GM21825 (cell line): ENCODE measurements at regions not wholly inside any gene's neighbourhood (a gene's known extent, or its start where the extent isn't known, plus 50 kb on each side); places are given as distances from the start of the nearest gene placed in this dataset.
"Not testable (repeated sequence)": the region's sequence is repeated elsewhere in the genome, so short reads cannot be mapped to it uniquely, and the experiment has no call there.

Experiments used
- ATAC-seq: cut with Tn5 transposase; IDR thresholded peaks from one replicate; pipeline ENCODE4 v1.9.1; 2021; ENCODE audit warnings: mild to moderate bottlenecking, moderate library complexity; ENCODE audit not compliant: unreplicated experiment

GRCh38 chr5:52255308-52255707 lies 532.4 kb upstream of the ITGA1 start:
- ATAC-seq, result no peak

- ATAC-seq, result no peak
These were observed 524.9 kb upstream of the ITGA1 start for GRCh38 chr5:52262844-52263243.

- no peak for ATAC-seq
These were observed 518.3 kb upstream of the ITGA1 start for GRCh38 chr5:52269401-52269800.

- ATAC-seq, result no peak
These were observed 517.9 kb upstream of the ITGA1 start for GRCh38 chr5:52269859-52270258.

GRCh38 chr5:52275639-52276038 lies 512.1 kb upstream of the ITGA1 start:
- no peak for ATAC-seq

GRCh38 chr5:52277101-52277500 lies 510.6 kb upstream of the ITGA1 start:
- ATAC-seq, result no peak

GRCh38 chr5:52282647-52283046 lies 505.1 kb upstream of the ITGA1 start:
- no peak for ATAC-seq

GRCh38 chr5:52283221-52283620 lies 504.5 kb upstream of the ITGA1 start:
- ATAC-seq, result no peak

GRCh38 chr5:52300703-52301372 lies 486.9 kb upstream of the ITGA1 start:
- no peak for ATAC-seq

GRCh38 chr5:52304816-52305215 lies 482.9 kb upstream of the ITGA1 start:
- ATAC-seq, result not testable (repeated sequence)

- ATAC-seq, result no peak
These were observed 459.4 kb upstream of the ITGA1 start for GRCh38 chr5:52328220-52328806.

- no peak for ATAC-seq
These were observed 456.0 kb upstream of the ITGA1 start for GRCh38 chr5:52331725-52332124.

- ATAC-seq, result no peak
These were observed 453.3 kb upstream of the ITGA1 start for GRCh38 chr5:52334367-52334766.

- ATAC-seq, result no peak
These were observed 448.4 kb upstream of the ITGA1 start for GRCh38 chr5:52339285-52339684.

GRCh38 chr5:52342361-52342760 lies 445.4 kb upstream of the ITGA1 start:
- no peak for ATAC-seq

GRCh38 chr5:52356311-52356918 lies 431.3 kb upstream of the ITGA1 start:
- ATAC-seq, result no peak

- ATAC-seq, result no peak
These were observed 428.5 kb upstream of the ITGA1 start for GRCh38 chr5:52359261-52359660.

GRCh38 chr5:52360985-52361384 lies 426.7 kb upstream of the ITGA1 start:
- ATAC-seq, result no peak

GRCh38 chr5:52374286-52374685 lies 413.4 kb upstream of the ITGA1 start:
- ATAC-seq, result no peak

- ATAC-seq, result no peak
These were observed 411.7 kb upstream of the ITGA1 start for GRCh38 chr5:52375969-52376368.

- no peak for ATAC-seq
These were observed 411.1 kb upstream of the ITGA1 start for GRCh38 chr5:52376592-52376991.

- no peak for ATAC-seq
These were observed 409.5 kb upstream of the ITGA1 start for GRCh38 chr5:52378237-52378636.
